GM21825 (cell line): ENCODE measurements at regions not wholly inside any gene's neighbourhood (a gene's known extent, or its start where the extent isn't known, plus 50 kb on each side); places are given as distances from the start of the nearest gene placed in this dataset.
"Not testable (repeated sequence)": the region's sequence is repeated elsewhere in the genome, so short reads cannot be mapped to it uniquely, and the experiment has no call there.

Experiments
- ATAC-seq: cut with Tn5 transposase; IDR thresholded peaks from one replicate; pipeline ENCODE4 v1.9.1; 2021; ENCODE audit warnings: mild to moderate bottlenecking, moderate library complexity; ENCODE audit not compliant: unreplicated experiment

DNA sequence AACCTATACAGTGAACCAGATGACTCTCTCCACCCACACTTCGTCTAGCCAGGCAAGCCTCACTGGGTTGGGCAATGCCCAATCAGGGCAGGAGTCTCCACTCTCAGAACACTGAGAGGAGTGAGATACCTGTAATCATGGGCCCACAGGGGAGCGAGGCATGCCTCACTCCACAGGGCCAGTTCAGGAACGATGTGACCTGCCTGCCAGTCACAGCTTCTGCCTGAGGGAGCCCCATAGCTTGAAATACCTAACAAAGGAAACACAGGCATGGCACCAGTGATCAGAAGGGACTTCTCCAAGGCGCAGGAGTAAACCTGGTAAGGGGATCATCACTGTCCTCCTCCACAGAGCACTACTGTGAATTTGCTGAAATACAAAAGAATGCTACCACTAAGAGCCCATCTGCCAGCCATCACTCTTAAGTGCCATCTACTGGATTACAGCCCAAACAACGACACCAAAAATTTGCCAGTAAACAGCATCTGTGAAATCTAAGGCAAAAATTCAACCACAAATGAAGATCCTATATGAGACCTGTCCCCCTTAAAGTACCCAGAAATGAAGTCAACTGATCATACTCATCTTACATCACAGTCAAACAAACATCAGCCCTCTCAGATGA, 689.9 kb upstream of the SEMA6D start:
- no peak for ATAC-seq

DNA sequence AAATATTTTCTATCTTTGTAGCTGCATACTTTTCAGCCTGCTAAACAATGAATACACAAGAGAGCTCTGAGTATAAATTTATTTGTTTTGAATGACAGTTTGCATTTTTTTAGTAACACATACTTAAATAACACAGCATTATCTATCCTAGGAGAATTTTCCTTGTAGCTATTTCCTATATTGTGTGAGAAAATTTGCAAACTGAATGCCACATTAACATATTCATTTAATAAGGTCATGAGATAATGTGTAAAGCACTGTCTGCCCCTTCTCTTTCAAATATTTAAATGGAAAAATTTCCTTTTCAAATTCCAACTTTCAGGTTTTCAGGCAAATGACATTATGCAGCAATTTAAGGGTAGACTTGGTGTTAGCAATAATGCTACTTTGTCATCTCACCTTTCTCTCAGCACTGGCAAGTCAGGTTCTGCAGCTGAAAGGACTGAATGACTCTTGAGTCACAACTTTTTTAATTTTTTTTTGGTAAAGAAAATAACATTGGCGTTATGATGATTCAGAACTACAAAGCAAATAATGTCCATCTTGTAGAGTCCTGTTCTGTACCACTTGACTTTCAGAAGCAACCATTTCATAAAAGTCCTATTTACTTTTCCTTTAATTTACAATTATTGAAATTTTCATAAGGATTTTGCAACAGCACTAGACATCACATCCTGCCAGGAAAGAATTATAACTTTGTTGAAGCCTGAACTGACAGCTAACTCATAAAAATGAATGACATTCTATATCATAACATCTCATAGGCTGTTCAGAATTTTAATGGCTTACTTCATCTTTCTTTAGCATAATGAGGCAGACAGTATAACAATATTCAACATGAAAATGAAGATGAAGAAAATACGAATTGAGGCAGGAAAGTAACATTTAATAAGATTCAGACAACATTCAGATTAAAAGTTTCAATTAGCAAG, 681.6 kb upstream of the SEMA6D start:
- ATAC-seq = no peak

DNA sequence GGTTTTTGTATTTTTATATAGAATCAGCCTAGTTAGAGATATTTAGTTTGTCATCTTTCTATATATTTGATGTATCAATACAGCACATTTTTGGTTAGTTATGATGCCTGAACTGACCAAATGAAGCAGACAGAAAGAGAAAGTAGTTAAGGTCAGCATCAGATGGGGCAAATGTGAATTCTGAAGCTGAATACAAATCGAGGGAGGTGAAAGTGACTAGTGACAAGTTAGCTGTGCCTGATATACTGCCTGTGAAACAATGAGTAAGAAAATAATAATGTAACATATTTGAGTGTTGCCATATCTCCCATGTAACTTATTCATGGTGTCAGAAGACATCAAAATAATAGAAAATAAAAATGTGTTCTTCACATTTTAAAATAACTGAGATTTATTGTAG, 680.3 kb upstream of the SEMA6D start:
- ATAC-seq = no peak

GRCh38 chr15:47039225-47039624, 678.1 kb upstream of the SEMA6D start:
- ATAC-seq = no peak

GRCh38 chr15:47041301-47041700, 676.0 kb upstream of the SEMA6D start:
- no peak for ATAC-seq

GRCh38 chr15:47047981-47048380, 669.3 kb upstream of the SEMA6D start:
- not testable (repeated sequence) for ATAC-seq

GRCh38 chr15:47066392-47066791, 650.9 kb upstream of the SEMA6D start:
- ATAC-seq = no peak

DNA sequence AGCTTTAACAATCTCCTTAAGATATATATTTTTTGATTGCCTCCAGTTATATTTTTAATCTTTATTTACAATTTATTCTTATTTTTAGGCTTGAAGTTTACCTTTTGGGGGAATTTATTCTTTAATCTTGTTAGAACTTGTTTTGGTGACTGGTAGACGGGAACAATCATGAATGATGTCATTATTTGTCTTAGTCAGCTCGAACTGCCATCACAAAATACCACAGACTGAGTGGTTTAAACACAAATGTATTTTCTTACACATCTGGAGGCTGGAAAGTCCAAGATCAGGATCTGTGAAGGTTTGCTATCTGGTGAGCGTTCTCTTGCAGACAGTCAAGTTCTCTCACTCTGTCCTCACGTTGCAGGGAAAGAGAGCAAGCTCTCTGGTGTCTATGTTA, 639.5 kb upstream of the SEMA6D start:
- not testable (repeated sequence) for ATAC-seq

- ATAC-seq = no peak
Observed at GRCh38 chr15:47095833-47096232, 621.5 kb upstream of the SEMA6D start.

- ATAC-seq = not testable (repeated sequence)
Observed at GRCh38 chr15:47098526-47098925, 618.8 kb upstream of the SEMA6D start.

GRCh38 chr15:47099801-47100200, 617.5 kb upstream of the SEMA6D start:
- ATAC-seq = not testable (repeated sequence)

DNA sequence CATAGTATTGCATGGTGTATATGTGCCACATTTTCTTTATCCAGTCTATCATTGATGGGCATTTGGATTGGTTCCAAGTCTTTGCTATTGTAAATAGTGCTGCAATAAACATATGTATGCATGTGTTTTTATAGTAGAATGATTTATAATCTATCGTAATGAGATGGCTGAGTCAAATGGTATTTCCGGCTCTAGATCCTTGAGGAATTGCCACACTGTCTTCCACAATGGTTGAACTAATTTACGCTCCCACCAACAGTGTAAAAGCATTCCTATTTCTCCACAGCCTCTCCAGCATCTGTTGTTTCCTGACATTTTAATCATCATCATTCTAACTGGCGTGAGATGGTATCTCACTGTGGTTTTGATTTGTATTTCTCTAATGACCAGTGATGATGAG, 608.5 kb upstream of the SEMA6D start:
- not testable (repeated sequence) for ATAC-seq

DNA sequence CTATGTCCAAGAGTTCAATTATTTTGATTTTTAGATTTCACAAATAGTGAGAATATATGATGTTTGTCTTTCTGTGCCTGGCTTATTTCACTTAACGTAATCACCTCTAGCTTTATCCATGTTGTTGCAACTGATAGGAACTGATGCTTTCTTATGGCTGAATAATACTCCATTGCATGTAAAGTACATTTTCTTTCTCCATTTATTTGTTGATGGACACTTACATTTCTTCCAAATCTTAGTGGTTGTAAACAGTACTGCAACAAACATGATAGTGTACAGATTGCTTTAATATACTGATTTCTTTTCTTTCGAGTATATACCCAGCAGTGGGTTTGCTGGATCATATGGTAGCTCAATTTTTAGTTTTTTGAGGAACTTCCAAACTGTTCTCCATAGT, 600.6 kb upstream of the SEMA6D start:
- ATAC-seq = no peak

GRCh38 chr15:47119349-47119748, 598.0 kb upstream of the SEMA6D start:
- no peak for ATAC-seq

GRCh38 chr15:47124430-47125102, 592.7 kb upstream of the SEMA6D start:
- ATAC-seq = no peak

GRCh38 chr15:47129033-47129432, 588.3 kb upstream of the SEMA6D start:
- no peak for ATAC-seq

- ATAC-seq = not testable (repeated sequence)
Observed at GRCh38 chr15:47131450-47131849, 585.9 kb upstream of the SEMA6D start.

DNA sequence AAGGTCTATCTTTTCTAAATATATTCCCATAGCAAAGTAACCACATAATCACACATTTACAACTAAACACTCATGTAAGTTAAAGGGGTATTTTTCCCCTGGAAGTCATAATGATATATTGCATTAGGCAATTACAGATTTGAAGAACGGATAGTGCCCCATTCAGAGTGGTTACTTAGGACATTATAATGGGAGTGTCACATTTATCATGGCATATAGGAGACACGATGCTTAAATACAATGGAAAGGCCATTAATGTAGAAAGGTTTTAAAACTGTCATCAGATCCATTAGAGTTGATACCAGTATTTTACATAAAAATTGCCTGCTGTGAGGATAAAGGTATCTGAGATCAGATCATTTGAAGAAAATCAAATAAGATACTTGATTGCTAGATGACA, 582.0 kb upstream of the SEMA6D start:
- ATAC-seq = no peak

DNA sequence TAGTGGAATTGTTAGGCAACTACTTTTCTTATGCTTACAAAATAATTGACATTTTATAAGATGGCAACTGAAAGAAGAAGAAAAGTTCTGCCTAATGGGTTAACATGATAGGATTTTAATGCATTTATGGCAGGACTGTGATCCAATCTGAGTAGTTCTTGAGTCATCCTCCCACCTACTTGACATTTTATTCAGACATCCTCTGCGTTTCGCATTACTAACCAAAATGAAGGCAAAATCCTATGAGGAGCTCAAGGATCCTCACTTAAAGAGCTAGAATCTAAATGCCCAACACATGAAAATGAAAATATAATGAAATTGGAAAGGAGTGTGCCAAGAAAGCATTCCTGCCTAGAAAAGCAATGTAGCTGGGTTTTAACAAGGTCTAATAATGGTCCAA, 581.1 kb upstream of the SEMA6D start:
- no peak for ATAC-seq

GRCh38 chr15:47139965-47140364, 577.3 kb upstream of the SEMA6D start:
- no peak for ATAC-seq

- ATAC-seq = no peak
Observed at GRCh38 chr15:47157827-47158226, 559.5 kb upstream of the SEMA6D start.

DNA sequence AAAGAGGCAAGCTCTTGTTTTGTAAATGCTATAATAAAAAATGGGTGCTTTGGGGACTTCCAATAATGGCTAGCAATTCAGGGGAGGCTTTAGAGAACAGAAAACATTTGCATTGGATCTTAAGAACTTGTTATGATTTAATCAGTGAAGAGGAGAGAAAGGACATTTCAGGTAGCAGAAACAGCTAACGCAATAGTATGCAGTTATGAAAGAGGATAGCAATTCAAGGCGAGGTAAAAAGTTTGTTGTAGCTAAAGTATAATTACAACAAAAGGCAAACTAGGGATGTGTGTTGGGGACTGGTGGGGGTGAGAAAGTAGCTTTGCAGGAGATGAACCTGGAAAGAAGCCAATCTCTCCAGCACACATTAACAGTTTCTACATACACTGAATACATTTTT, 558.7 kb upstream of the SEMA6D start:
- no peak for ATAC-seq
